Pancreas (tissue), 10 donors: ENCODE measurements at regions not wholly inside any gene's neighbourhood (a gene's known extent, or its start where the extent isn't known, plus 50 kb on each side); places are given as distances from the start of the nearest gene placed in this dataset.

Source experiments
- ATAC-seq, 4 donors: fragments of 200-7000 bp; cut with Tn5 transposase; one replicate each; pipeline versions ENCODE4 v1.8.0 to v1.9.1; 2020; ENCODE audit warnings: mild to moderate bottlenecking in 4 of 4, moderate library complexity in 4 of 4
- DNase-seq, 6 donors: peaks; one replicate each; pipeline ENCODE4 v3.0.0-alpha.2; 2020
- FAIRE-seq: peaks from 2 replicates; lab custom pipeline; 2012; peaks lifted over from hg19 to GRCh38; lab: Jason Lieb, UNC
- H3K27ac ChIP-seq, 4 donors: fragments of 200-600 bp; sonication (generic); 1 replicate in 3 of 4; 2 replicates in 1 of 4; pipeline versions ENCODE4 v1.5.0 to v1.8.0; 2020
- H3K27me3 ChIP-seq, 4 donors: fragments of 200-600 bp; one replicate each; pipeline ENCODE4 v1.8.0; 2021
- H3K36me3 ChIP-seq, 3 donors: fragments of 200-600 bp; sonication (generic) in 1 of 3; one replicate each; pipeline versions ENCODE4 v1.5.0 to v1.8.0; 2020 to 2021
- H3K4me1 ChIP-seq, 3 donors: fragments of 200-600 bp; one replicate each; pipeline ENCODE4 v1.8.0; 2021
- H3K4me3 ChIP-seq, 4 donors: fragments of 200-600 bp; sonication (generic) in 2 of 4; one replicate each; pipeline versions ENCODE4 v1.5.0 to v1.8.0; 2020 to 2021
- H3K9me3 ChIP-seq, 4 donors: fragments of 200-600 bp; one replicate each; pipeline ENCODE4 v1.8.0; 2021
- WGBS, 2 donors: extraction: QIAGEN DNeasy Blood & Tissue Kit; methylation state at CpG; one replicate each; pipeline ENCODE4 v1.1.7; 2013; 5-methylcytosine and 5-hydroxymethylcytosine counted together
- intact Hi-C, 3 donors: fragments of 100-400 bp; cut with DNase I; formaldehyde crosslinking; loops; one replicate each; pipeline versions ENCODE4 v1.11.1 to v1.14.2; 2022
- TF ChIP-seq, protein P1 (sequence below), 4 donors: fragments of 200-600 bp; sonication (generic) in 3 of 4; IDR thresholded peaks; one replicate each; pipeline versions ENCODE4 v1.5.0 to v1.8.0; 2021; ENCODE audit warnings: antibody characterized with exemption in 4 of 4
- donor health status: healthy with polysubstance abuse.
- donor health status: DM: no; HTN: no; CAD: no; lungs with moderate emphysema.
- donor health status: DM: no; HTN: no; CAD: no.
- donor health status: control.
- donor health status: control.
- donor health status: Bipolar disorder and iron deficiency.
- donor health status: DM: yes; HTN: yes; CAD: no.
- donor health status: DM: no; HTN: no; CAD: no.
- donor health status: DM: no; HTN: no; CAD: no.
- donor health status: DM: yes; HTN: yes; CAD: no.

DNA sequence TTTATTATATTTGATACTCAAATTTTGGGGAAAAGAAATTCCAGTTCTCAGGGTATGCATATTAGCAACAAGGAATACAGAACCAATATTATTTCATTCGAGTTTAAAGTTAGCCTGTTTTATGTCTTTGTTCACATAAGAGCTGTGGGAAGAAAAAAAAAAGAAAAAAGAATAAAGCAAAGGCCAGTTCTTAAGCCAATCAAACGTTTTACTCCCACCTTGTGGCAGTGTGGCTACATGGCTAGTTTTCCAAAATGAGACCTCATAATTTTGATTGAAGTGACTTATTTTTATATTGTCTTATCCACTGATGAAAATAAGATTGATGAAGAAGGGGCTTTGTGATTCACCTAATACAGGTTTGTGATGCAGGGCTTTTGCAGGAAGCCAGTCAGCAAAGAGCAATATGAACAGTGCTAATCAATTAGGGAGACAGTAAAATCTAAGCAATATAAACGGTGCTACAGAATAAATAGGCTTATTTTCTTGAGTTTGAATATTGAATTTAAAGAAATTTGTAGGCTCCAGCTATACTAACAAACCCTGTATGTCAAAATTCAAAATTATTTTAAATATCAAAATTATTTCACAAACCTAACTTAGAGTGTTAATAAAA is 624.1 kb upstream of the FOXG1 start:
- H3K9me3 ChIP-seq: no peaks in the 10 kb centered on the region
- ATAC-seq: no peak
- FAIRE-seq: no peak
- H3K27me3 ChIP-seq: peaks cover 0 to 10% (median 0%) of the 10 kb centered on the region in 4 donors
- H3K4me1 ChIP-seq: no peaks in the 10 kb centered on the region
- TF ChIP-seq, protein P1, sequence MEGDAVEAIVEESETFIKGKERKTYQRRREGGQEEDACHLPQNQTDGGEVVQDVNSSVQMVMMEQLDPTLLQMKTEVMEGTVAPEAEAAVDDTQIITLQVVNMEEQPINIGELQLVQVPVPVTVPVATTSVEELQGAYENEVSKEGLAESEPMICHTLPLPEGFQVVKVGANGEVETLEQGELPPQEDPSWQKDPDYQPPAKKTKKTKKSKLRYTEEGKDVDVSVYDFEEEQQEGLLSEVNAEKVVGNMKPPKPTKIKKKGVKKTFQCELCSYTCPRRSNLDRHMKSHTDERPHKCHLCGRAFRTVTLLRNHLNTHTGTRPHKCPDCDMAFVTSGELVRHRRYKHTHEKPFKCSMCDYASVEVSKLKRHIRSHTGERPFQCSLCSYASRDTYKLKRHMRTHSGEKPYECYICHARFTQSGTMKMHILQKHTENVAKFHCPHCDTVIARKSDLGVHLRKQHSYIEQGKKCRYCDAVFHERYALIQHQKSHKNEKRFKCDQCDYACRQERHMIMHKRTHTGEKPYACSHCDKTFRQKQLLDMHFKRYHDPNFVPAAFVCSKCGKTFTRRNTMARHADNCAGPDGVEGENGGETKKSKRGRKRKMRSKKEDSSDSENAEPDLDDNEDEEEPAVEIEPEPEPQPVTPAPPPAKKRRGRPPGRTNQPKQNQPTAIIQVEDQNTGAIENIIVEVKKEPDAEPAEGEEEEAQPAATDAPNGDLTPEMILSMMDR (IDR thresholded peaks at IDR 0.05): no peak
- no peak overlapping the region for H3K27ac ChIP-seq
- H3K4me3 ChIP-seq: no peak overlapping the region
- DNase-seq: no peak
- no peaks in the 10 kb centered on the region for H3K36me3 ChIP-seq
- WGBS, 2 donors: 7 to 8% methylated on average over 3 of the region's 3 CpGs
- intact Hi-C loops: no loop called here

DNA sequence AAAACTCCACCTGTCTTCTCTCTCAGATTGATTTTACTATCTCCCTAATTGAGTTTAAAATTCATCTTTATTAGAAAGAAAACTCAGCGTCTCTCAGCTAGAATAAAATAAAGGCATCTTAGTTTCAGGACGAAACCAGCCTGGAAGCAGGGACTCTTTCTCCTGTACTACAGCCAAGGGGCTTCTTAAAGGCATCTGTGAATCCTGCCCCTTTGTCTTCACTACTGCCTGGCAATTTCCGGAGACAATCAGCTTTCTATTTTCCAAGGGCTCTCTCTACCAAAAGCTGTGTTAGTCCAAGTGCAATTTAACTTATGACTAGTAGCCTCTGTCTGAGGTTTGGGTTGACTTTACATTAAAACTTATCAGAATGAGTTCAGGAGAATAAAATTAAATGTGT is 623.3 kb upstream of the FOXG1 start:
- no peak for DNase-seq
- Histone ChIP-seq H3K9me3 (no peaks in the 10 kb centered on the region), H3K4me1 (no peaks in the 10 kb centered on the region), H3K36me3 (no peaks in the 10 kb centered on the region), H3K27me3 (peaks cover 0 to 10% (median 0%) of the 10 kb centered on the region in 4 donors), H3K27ac (no peak overlapping the region), H3K4me3 (no peak overlapping the region)
- no peak for ATAC-seq
- TF ChIP-seq, protein P1 (IDR thresholded peaks at IDR 0.05): no peak
- intact Hi-C loops: no loop called here
- FAIRE-seq: no peak
- 15 to 28% methylated on average over 3 of the region's 3 CpGs for WGBS, 2 donors

DNA sequence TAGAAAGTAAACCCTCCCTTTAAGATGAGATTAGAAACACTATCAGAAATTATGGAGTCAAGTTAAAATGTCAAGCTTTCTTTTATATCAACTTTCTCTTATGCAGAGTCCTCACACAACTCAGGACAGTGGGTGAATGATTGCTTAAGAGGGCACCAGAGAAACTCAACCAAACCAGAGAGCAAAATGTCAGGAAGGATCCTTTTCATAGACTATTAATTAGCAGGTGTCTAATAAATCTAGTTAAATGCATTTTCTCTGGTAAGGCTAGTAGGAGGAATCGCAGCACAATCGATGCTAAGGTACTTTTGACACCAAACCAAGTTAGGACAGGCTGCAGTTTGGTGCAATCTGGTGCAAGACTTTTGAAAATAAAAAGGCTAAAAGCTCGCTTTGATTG is 614.7 kb upstream of the FOXG1 start:
- intact Hi-C loops: no loop called here
- Histone ChIP-seq H3K4me3 (no peak overlapping the region), H3K9me3 (no peaks in the 10 kb centered on the region), H3K4me1 (no peaks in the 10 kb centered on the region), H3K27me3 (peaks cover 0 to 5% (median 0%) of the 10 kb centered on the region in 4 donors), H3K36me3 (no peaks in the 10 kb centered on the region), H3K27ac (no peak overlapping the region)
- ATAC-seq: no peak
- TF ChIP-seq, protein P1 (IDR thresholded peaks at IDR 0.05): no peak
- FAIRE-seq: no peak
- 41 to 73% methylated on average over 3 of the region's 3 CpGs for WGBS, 2 donors
- DNase-seq: no peak

DNA sequence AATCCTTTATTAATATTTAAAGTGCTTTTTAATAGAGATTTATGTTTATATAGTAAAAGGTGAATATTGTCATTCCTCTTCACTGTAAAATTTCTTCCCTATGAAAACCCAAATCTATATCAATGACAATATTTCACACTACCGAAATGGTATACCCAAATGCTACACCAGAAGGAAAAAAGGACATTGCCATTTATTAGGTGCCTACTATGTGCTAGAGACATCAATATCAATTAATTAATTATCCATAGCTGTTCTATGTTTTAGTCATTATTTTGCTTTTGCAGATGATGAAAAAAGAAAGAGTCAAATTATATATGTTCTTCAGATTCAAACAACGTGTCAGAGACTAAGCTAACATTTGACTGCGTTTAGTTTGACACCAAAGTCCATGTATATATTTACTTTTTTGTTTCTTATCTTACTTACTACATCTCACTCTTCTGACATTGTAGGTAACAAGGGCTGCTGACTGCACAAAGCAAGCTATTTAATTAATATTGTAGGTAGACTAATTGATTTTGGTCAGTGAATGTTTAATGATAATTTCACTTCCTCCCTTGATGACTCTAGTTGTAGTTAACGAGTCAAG is 614.0 kb upstream of the FOXG1 start:
- FAIRE-seq (no peak), DNase-seq (no peak)

More for the DNA sequence above, 614.0 kb upstream of the FOXG1 start:
- 23 to 26% methylated on average over 4 of the region's 4 CpGs for WGBS, 2 donors
- no peak overlapping the region for H3K4me3 ChIP-seq
- ATAC-seq: no peak
- no peak overlapping the region for H3K27ac ChIP-seq
- H3K4me1 ChIP-seq: no peaks in the 10 kb centered on the region
- no peaks in the 10 kb centered on the region for H3K27me3 ChIP-seq
- no peaks in the 10 kb centered on the region for H3K36me3 ChIP-seq
- no peaks in the 10 kb centered on the region for H3K9me3 ChIP-seq
- intact Hi-C loops: no loop called here
- TF ChIP-seq, protein P1 (IDR thresholded peaks at IDR 0.05): no peak
